A549 (cell line): ENCODE measurements at regions not wholly inside any gene's neighbourhood (a gene's known extent, or its start where the extent isn't known, plus 50 kb on each side); places are given as distances from the start of the nearest gene placed in this dataset.

ENCODE experiments used
- JUN ChIP-seq, 2 experiments: fragments of >200 bp; sonication (Bioruptor Twin); formaldehyde crosslinking; IDR thresholded peaks; 2 replicates in 1 of 2; 3 replicates in 1 of 2; pipeline ENCODE4 v1.6.1; 2016 to 2017
- TF ChIP-seq, protein P1 (sequence below): fragments of >200 bp; sonication (Bioruptor Twin); formaldehyde crosslinking; IDR thresholded peaks from 3 replicates; pipeline ENCODE4 v1.5.1; 2016

DNA sequence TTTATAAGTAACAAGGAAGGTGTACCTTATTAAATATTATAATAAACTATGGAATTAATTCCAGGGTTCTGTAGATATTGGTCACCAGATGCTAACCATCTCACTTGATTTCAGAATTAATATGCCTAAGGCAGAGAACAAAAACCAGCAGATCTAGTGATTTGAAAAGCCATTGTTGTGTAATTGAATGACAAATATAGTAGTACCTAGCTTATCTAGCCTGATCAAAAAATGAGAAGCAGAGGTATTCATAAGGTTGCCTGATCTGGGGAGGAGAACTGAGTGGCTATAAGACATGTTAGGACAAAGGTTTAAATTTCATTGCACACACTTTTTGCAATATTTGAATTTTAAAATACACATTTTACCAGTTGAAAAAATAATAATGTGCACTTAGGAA is 132.0 kb upstream of the UBE2E3 start:
- TF ChIP-seq JUN (IDR thresholded peaks at IDR 0.05): no peak
- TF ChIP-seq, protein P1, sequence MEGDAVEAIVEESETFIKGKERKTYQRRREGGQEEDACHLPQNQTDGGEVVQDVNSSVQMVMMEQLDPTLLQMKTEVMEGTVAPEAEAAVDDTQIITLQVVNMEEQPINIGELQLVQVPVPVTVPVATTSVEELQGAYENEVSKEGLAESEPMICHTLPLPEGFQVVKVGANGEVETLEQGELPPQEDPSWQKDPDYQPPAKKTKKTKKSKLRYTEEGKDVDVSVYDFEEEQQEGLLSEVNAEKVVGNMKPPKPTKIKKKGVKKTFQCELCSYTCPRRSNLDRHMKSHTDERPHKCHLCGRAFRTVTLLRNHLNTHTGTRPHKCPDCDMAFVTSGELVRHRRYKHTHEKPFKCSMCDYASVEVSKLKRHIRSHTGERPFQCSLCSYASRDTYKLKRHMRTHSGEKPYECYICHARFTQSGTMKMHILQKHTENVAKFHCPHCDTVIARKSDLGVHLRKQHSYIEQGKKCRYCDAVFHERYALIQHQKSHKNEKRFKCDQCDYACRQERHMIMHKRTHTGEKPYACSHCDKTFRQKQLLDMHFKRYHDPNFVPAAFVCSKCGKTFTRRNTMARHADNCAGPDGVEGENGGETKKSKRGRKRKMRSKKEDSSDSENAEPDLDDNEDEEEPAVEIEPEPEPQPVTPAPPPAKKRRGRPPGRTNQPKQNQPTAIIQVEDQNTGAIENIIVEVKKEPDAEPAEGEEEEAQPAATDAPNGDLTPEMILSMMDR: no peak
